Right cardiac atrium (tissue), 5 donors: ENCODE measurements at regions not wholly inside any gene's neighbourhood (a gene's known extent, or its start where the extent isn't known, plus 50 kb on each side); places are given as distances from the start of the nearest gene placed in this dataset.
A peak's percentile ranks its signal among the peaks of the same experiment; 100 is the strongest.
"Not testable (repeated sequence)": the region's sequence is repeated elsewhere in the genome, so short reads cannot be mapped to it uniquely, and the experiment has no call there.

Source experiments
- ATAC-seq, 2 donors: fragments of 200-7000 bp; cut with Tn5 transposase; one replicate each; pipeline versions ENCODE4 v1.8.0 to v1.9.1; 2020; ENCODE audit warnings: moderate library complexity in 2 of 2, mild to moderate bottlenecking in 1 of 2
- DNase-seq, 3 donors: peaks; one replicate each; pipeline ENCODE4 v3.0.0-alpha.2; 2020
- H3K27ac ChIP-seq: one replicate; pipeline ENCODE4 v1.5.1; 2013; ENCODE audit warnings: mild to moderate bottlenecking, low read length, control low read depth, moderate library complexity
- H3K27me3 ChIP-seq: one replicate; pipeline ENCODE4 v1.6.1; 2013; ENCODE audit not compliant: control insufficient read depth, insufficient read depth
- H3K4me1 ChIP-seq: one replicate; pipeline ENCODE4 v1.6.1; 2013; ENCODE audit warnings: low read length; ENCODE audit not compliant: control insufficient read depth, insufficient read depth
- H3K4me3 ChIP-seq: one replicate; pipeline ENCODE4 v1.5.1; 2013; ENCODE audit warnings: low read length, control low read depth
- H3K9me3 ChIP-seq: one replicate; pipeline ENCODE4 v1.6.1; 2013; ENCODE audit warnings: low read length; ENCODE audit not compliant: control insufficient read depth
- WGBS: extraction: QIAGEN DNeasy Blood & Tissue Kit; methylation state at CpG from one replicate; pipeline ENCODE4 v1.1.7; 2013; 5-methylcytosine and 5-hydroxymethylcytosine counted together
- intact Hi-C, 4 donors: fragments of 100-400 bp; cut with DNase I; formaldehyde crosslinking; loops; one replicate each; pipeline versions ENCODE4 v1.11.0 to v1.14.0; 2022 to 2023
- donor health status: healthy with polysubstance abuse.
- donor health status: DM: no; HTN: yes; CAD: no.
- donor health status: DM: no; HTN: no; CAD: no.
- donor health status: DM: no; HTN: yes; CAD: no; lungs with severe emphysema.
- donor health status: DM: yes; HTN: yes; CAD: no.

- no peak for ATAC-seq
- Histone ChIP-seq H3K4me3 (no peak overlapping the region), H3K9me3 (no peaks in the 10 kb centered on the region), H3K27ac (no peak overlapping the region), H3K27me3 (no peaks in the 10 kb centered on the region), H3K4me1 (no peaks in the 10 kb centered on the region)
- intact Hi-C loops, result no loop called here
- WGBS, result 86% methylated on average over 1 of the region's 1 CpG
- no peak for DNase-seq
Measured at GRCh38 chr7:9307131-9307530, 873.7 kb downstream of the NXPH1 start.

DNA sequence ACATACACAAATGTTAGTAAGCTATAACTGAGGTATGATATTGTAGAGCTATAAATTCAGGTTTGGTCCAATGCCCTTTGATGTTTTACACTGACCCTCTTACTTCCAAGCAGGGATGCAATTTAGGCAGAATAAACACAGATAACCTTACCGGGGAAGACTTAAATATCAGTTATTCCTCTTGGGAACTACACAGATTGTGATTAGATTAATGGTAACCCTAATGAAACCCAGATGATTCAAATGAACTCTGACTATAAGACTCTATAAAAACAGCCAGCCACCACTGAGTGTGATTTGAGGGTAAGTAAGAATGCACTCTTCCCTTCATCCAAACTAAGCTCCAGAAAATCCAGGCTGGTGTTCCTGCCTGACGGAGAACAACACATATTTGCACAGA, 891.1 kb downstream of the NXPH1 start:
- H3K4me1 ChIP-seq, result no peaks in the 10 kb centered on the region
- no peaks in the 10 kb centered on the region for H3K9me3 ChIP-seq
- H3K27me3 ChIP-seq, result no peaks in the 10 kb centered on the region
- no peak for DNase-seq
- ATAC-seq, result no peak
- H3K4me3 ChIP-seq, result no peak overlapping the region
- intact Hi-C loops, result no loop called here
- 49% methylated on average over 2 of the region's 2 CpGs for WGBS
- H3K27ac ChIP-seq, result no peak overlapping the region

GRCh38 chr7:9328296-9328695, 894.9 kb downstream of the NXPH1 start:
- no peak overlapping the region for H3K27ac ChIP-seq
- no peak overlapping the region for H3K4me3 ChIP-seq
- no peaks in the 10 kb centered on the region for H3K9me3 ChIP-seq
- DNase-seq (no peak), ATAC-seq (no peak)
- intact Hi-C loops, result no loop called here
- H3K4me1 ChIP-seq, result no peaks in the 10 kb centered on the region
- no peaks in the 10 kb centered on the region for H3K27me3 ChIP-seq
- 79% methylated on average over 2 of the region's 2 CpGs for WGBS

DNA sequence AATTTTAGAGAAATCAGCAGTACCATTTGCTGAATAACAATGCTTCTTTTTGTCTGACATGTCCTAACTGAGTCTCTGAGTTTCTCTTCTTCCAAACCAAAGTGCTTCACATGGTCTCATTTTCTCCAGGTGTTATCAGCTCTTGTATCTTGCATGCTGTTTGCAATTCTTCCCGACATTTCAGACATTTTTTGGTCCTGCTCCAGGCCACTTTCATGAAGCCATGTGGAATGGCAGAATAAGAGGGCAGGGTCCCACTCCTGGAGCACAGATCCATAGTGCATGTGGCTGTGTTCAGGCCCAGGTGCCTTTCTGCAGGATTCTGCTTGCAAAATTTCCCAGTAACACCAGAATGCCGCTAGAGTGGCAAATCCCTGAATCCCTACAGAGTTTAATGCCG, 916.2 kb downstream of the NXPH1 start:
- H3K4me3 ChIP-seq, result no peak overlapping the region
- H3K4me1 ChIP-seq, result no peaks in the 10 kb centered on the region
- no peak for ATAC-seq
- H3K27ac ChIP-seq, result no peak overlapping the region
- H3K9me3 ChIP-seq, result no peaks in the 10 kb centered on the region
- 71% methylated on average over 3 of the region's 3 CpGs for WGBS
- no peaks in the 10 kb centered on the region for H3K27me3 ChIP-seq
- DNase-seq, result no peak
- intact Hi-C loops, result no loop called here

GRCh38 chr7:9391221-9391620, 957.8 kb downstream of the NXPH1 start:
- WGBS, result 65% methylated on average over 4 of the region's 4 CpGs
- H3K4me1 ChIP-seq, result no peaks in the 10 kb centered on the region
- intact Hi-C loops, result no loop called here
- no peak for ATAC-seq
- no peaks in the 10 kb centered on the region for H3K27me3 ChIP-seq
- no peak for DNase-seq
- H3K27ac ChIP-seq, result no peak overlapping the region
- H3K9me3 ChIP-seq, result no peaks in the 10 kb centered on the region
- no peak overlapping the region for H3K4me3 ChIP-seq

- ATAC-seq (no peak), DNase-seq (no peak)
- Histone ChIP-seq H3K4me3 (no peak overlapping the region), H3K27me3 (no peaks in the 10 kb centered on the region), H3K27ac (no peak overlapping the region), H3K4me1 (no peaks in the 10 kb centered on the region), H3K9me3 (no peaks in the 10 kb centered on the region)
- intact Hi-C loops, result no loop called here
- 85% methylated on average over 4 of the region's 4 CpGs for WGBS
Measured at GRCh38 chr7:9391984-9392383, 958.6 kb downstream of the NXPH1 start.

- H3K4me1 ChIP-seq, H3K9me3 ChIP-seq, intact Hi-C loops, H3K4me3 ChIP-seq, H3K27ac ChIP-seq, H3K27me3 ChIP-seq, ATAC-seq: not testable (repeated sequence)
- DNase-seq, result peak in 1 of 3 donors; percentile 4
- 93% methylated on average over 28 of the region's 28 CpGs for WGBS
Measured at GRCh38 chr7:9404386-9404785, 971.0 kb downstream of the NXPH1 start.

DNA sequence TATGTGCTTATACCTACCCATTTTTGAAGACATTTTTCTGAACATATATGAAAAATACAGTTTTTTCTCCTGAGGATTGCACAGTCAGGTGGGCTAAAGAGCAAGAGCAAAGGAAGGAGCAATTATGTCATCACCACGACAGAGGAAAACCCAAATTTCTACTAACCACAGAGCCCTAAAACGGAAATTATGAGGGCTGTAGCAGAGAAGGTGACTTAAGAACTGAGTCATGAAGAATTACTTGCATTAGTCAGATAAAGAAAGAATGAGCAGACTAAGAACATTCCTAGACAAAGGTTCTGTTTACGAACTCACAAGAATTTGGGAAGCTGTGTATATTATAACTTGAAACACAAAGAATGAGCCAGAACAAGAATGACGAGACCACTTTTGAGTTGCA, 974.4 kb downstream of the NXPH1 start:
- ATAC-seq, result no peak
- Histone ChIP-seq H3K4me1 (no peaks in the 10 kb centered on the region), H3K27me3 (no peaks in the 10 kb centered on the region), H3K27ac (no peak overlapping the region), H3K9me3 (no peaks in the 10 kb centered on the region), H3K4me3 (no peak overlapping the region)
- intact Hi-C loops, result no loop called here
- DNase-seq, result no peak
- WGBS, result 62% methylated on average over 4 of the region's 4 CpGs

DNA sequence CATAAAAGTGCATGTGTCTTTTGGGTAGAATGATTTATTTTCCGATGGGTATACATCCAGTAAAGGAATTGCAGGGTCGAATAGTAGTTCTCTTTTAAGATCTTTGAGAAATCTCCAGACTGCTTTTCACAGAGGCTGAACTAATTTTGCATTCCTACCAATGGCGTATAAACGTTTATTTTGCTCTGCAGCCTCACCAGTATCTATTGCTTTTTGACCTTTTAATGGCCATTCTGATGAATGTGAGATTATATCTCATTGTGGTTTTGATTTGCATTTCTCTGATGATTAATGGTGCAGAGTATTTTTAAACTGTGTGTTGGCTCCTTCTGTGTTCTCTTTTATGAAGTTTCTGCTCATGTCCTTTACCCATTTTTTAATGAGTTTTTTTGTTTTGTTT, 1020.1 kb downstream of the NXPH1 start:
- intact Hi-C loops, result no loop called here
- 74% methylated on average over 4 of the region's 4 CpGs for WGBS
- ATAC-seq (no peak), DNase-seq (no peak)
- Histone ChIP-seq H3K27me3 (no peaks in the 10 kb centered on the region), H3K4me3 (no peak overlapping the region), H3K9me3 (no peaks in the 10 kb centered on the region), H3K4me1 (no peaks in the 10 kb centered on the region), H3K27ac (no peak overlapping the region)

DNA sequence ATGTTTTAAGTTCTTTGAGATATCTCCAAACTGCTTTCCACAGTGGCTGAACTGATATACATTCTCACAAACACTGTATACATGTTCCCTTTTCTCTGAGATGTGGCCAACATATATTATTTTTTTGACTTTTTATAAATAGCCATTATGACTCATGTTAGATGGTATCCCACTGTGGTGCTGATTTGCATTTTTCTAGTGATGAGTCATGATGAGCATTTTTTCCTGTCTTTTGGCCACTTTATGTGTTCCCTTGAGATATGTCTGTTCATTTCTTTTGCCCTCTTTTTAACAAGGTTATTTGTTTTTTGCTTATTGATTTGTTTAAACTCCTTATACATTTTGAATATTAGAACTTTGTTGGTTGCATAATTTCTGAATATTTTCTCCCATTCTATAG, 1055.1 kb downstream of the NXPH1 start:
- intact Hi-C loops, result no loop called here
- no peak overlapping the region for H3K27ac ChIP-seq
- ATAC-seq (no peak), DNase-seq (no peak)
- H3K4me1 ChIP-seq, result no peaks in the 10 kb centered on the region
- no peaks in the 10 kb centered on the region for H3K27me3 ChIP-seq
- H3K4me3 ChIP-seq, result no peak overlapping the region
- no peaks in the 10 kb centered on the region for H3K9me3 ChIP-seq

DNA sequence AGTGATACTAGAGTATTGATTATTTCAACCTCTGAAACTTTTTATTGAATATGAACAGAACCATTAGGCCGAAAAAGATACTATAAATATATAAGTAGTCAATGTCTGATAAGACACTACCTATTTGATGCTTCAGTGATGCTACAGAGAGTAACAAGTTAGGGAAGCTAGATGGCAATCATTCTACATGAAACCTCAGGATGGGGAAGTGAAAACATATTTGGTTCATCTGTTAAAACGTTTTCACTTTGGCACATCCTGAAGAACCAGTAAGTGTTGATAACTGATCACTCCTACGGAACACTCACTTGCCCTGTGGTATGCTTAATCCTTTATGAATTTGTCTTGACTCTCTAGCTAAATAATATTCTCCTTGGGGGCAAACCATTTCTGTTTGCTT, 1064.9 kb downstream of the NXPH1 start:
- intact Hi-C loops, result no loop called here
- ATAC-seq (no peak), DNase-seq (no peak)
- WGBS, result 30% methylated on average over 3 of the region's 3 CpGs
- no peak overlapping the region for H3K27ac ChIP-seq
- no peaks in the 10 kb centered on the region for H3K9me3 ChIP-seq
- H3K27me3 ChIP-seq, result no peaks in the 10 kb centered on the region
- H3K4me1 ChIP-seq, result no peaks in the 10 kb centered on the region
- no peak overlapping the region for H3K4me3 ChIP-seq

- no peak for DNase-seq
- intact Hi-C loops, result no loop called here
- H3K9me3 ChIP-seq, result no peaks in the 10 kb centered on the region
- H3K4me1 ChIP-seq, result no peaks in the 10 kb centered on the region
- 80% methylated on average over 1 of the region's 1 CpG for WGBS
- no peak for ATAC-seq
- H3K27me3 ChIP-seq, result no peaks in the 10 kb centered on the region
- no peak overlapping the region for H3K27ac ChIP-seq
- H3K4me3 ChIP-seq, result no peak overlapping the region
Measured at GRCh38 chr7:9502269-9502668, 1068.9 kb downstream of the NXPH1 start.
